ENCODE measurements at regions not wholly inside any gene's neighbourhood (a gene's known extent, or its start where the extent isn't known, plus 50 kb on each side); places are given as distances from the start of the nearest gene placed in this dataset.
A peak's percentile ranks its signal among the peaks of the same experiment; 100 is the strongest.
"Not testable (repeated sequence)": the region's sequence is repeated elsewhere in the genome, so short reads cannot be mapped to it uniquely, and the experiment has no call there.

DNA sequence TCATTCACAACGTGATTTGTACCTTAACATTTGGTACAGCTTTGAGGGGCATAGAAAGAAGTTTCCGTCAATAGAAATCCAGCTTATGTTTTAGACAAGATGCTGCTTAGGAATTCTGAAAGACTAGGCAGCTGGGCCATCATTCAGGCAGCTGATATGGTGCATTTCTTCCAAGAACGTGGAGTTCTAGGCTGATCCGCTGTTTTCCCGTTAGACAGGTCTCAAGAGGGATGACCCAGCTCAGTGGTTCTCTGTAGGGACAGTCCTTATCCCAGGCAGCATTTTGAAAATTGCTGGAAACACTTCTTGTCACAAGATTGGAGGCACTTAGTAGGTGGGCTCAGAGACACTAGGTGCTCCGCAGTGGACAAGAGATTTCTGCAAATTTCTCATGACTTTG lies 242.7 kb upstream of the FOXK1 start:
- DNase-seq (no peak), ATAC-seq (no peak)
- ChIA-PET CTCF (no interaction called here), POLR2A (no interaction called here)
- Mint-ChIP-seq H3K36me3 (ENCODE audit: low read depth) (no peaks in the 10 kb centered on the region), H3K9me3 (ENCODE audit: low read depth) (no peaks in the 10 kb centered on the region), H3K27ac (no peak overlapping the region), H3K4me1 (no peaks in the 10 kb centered on the region), H3K4me3 (no peak overlapping the region), H3K27me3 (peaks cover 13% of the 10 kb centered on the region)
- intact Hi-C loops (cut with DNase I, micrococcal nuclease) = no loop called here

DNA sequence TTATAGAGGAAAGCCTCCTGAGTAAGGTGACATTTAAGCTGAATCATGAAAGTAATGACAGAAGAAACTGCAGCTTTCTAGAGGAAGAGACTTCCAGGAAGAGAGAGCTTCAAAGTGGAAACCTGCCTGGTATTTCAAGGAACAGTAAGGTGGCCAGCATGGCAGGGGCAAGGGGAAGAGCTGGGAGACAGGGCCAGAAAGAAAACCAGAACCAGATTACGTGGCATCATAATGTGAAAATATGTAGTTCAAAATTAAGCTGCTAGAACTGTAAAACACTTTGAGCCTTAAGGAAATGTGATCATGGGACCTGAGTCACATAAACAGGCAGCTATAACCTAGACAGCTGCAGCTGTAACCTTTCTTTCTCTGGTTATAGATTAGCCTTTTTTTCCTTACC lies 238.0 kb upstream of the FOXK1 start:
- Mint-ChIP-seq H3K27ac (no peak overlapping the region), H3K36me3 (ENCODE audit: low read depth) (no peaks in the 10 kb centered on the region), H3K4me3 (no peak overlapping the region), H3K4me1 (no peaks in the 10 kb centered on the region), H3K9me3 (ENCODE audit: low read depth) (no peaks in the 10 kb centered on the region), H3K27me3 (peaks cover 6% of the 10 kb centered on the region)
- CTCF ChIA-PET = no interaction called here
- POLR2A ChIA-PET = no interaction called here
- ATAC-seq (no peak), DNase-seq (no peak)
- intact Hi-C loops (cut with DNase I, micrococcal nuclease) = no loop called here

DNA sequence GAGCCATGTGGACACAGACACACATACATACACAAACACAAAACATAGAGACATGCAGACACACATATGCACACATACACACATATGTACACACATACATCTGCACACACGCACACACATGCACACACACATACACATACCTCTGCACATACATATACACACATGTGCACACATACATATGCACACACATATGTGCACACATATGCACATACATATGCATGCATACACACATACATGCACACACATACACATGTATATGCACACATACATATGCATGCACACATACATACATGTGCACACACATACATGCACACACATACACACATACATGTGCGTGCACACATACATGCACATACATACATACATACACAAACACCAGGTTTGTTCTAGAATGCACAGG lies 236.3 kb upstream of the FOXK1 start:
- no peak overlapping the region for H3K27ac Mint-ChIP-seq
- no peaks in the 10 kb centered on the region for H3K9me3 Mint-ChIP-seq (ENCODE audit: low read depth)
- ATAC-seq (no peak), DNase-seq (no peak)
- H3K4me1 Mint-ChIP-seq = no peaks in the 10 kb centered on the region
- intact Hi-C loops (cut with DNase I, micrococcal nuclease) = no loop called here
- POLR2A ChIA-PET = no interaction called here
- CTCF ChIA-PET = interaction anchor here (1.1 kb wide), 1 partner anchor 133 kb away, joined by 3 read pairs; no protein-coding TSS in a partner anchor
- H3K27me3 Mint-ChIP-seq = peaks cover 6% of the 10 kb centered on the region
- H3K36me3 Mint-ChIP-seq (ENCODE audit: low read depth) = no peaks in the 10 kb centered on the region
- no peak overlapping the region for H3K4me3 Mint-ChIP-seq

DNA sequence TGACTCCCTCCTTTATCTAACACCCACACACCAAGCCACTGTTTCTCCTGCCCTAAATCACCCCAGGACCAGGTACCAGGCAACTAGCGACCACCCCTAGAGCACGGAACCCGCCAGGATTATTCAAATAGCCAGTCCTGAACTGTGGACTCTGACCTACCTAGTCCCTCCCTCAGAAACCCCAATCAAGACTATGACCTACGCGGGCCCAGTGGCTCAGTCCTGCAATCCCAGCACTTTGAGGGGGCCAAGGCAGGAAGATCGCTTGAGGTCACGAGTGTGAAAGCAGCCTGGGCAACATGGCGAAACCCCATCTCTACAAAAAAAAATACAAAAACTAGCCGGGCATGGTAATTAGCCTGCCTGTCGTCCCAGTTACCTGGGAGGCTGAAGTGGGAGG lies 232.8 kb upstream of the FOXK1 start:
- Mint-ChIP-seq H3K27me3 (peaks cover 3% of the 10 kb centered on the region), H3K4me3 (no peak overlapping the region), H3K9me3 (ENCODE audit: low read depth) (no peaks in the 10 kb centered on the region), H3K4me1 (no peaks in the 10 kb centered on the region), H3K27ac (no peak overlapping the region), H3K36me3 (ENCODE audit: low read depth) (no peaks in the 10 kb centered on the region)
- ChIA-PET POLR2A (no interaction called here), CTCF (no interaction called here)
- ATAC-seq = no peak
- DNase-seq = no peak
- intact Hi-C loops (cut with DNase I, micrococcal nuclease) = no loop called here

DNA sequence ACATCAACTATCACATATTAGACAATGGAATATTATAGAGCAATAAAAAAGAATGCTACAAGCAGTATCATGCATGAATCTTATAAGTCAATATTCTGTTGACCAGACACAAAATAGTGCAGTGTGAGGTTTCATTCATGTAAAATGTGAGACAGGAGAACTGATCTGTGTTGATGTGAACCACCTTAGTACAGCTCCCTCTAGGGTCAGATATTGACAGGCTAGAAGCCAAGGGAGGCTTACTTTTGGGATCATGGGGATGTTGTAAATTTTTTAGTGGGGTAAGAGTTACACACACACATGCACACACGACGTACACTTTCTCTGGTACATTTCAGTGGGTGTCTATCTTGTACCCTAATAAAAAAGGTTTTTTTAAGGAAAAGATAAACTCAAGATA lies 231.6 kb upstream of the FOXK1 start:
- intact Hi-C loops (cut with DNase I, micrococcal nuclease) = no loop called here
- no peaks in the 10 kb centered on the region for H3K9me3 Mint-ChIP-seq (ENCODE audit: low read depth)
- no peaks in the 10 kb centered on the region for H3K36me3 Mint-ChIP-seq (ENCODE audit: low read depth)
- ChIA-PET POLR2A (no interaction called here), CTCF (no interaction called here)
- H3K27me3 Mint-ChIP-seq = peaks cover 3% of the 10 kb centered on the region
- H3K27ac Mint-ChIP-seq = no peak overlapping the region
- no peak for ATAC-seq
- H3K4me1 Mint-ChIP-seq = no peaks in the 10 kb centered on the region
- H3K4me3 Mint-ChIP-seq = no peak overlapping the region
- DNase-seq = no peak

DNA sequence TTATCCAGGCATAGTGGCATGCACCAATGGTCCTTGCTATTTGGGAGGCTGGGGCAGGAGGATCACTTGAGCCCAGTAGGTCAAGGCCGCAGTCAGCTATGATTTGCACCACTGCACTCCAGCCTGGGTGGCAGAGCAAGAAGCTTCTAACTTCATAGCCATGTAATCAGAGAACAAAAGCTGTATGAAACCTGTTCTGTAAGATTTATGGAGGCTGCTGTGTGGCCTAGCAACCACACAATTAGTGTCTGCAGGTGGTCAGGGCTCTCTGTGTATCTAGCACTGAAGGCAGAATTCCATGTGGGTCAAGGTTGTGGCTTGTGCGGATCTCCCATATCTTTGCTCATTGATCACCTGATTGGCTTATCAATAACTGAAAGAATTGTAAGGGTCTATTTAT lies 221.5 kb upstream of the FOXK1 start:
- intact Hi-C loops (cut with DNase I, micrococcal nuclease) = no loop called here
- no peaks in the 10 kb centered on the region for H3K4me1 Mint-ChIP-seq
- no peak for DNase-seq
- no peak overlapping the region for H3K27ac Mint-ChIP-seq
- POLR2A ChIA-PET = no interaction called here
- H3K9me3 Mint-ChIP-seq (ENCODE audit: low read depth) = no peaks in the 10 kb centered on the region
- no peak for ATAC-seq
- H3K36me3 Mint-ChIP-seq (ENCODE audit: low read depth) = no peaks in the 10 kb centered on the region
- peaks cover 3% of the 10 kb centered on the region for H3K27me3 Mint-ChIP-seq
- no peak overlapping the region for H3K4me3 Mint-ChIP-seq
- CTCF ChIA-PET = no interaction called here

DNA sequence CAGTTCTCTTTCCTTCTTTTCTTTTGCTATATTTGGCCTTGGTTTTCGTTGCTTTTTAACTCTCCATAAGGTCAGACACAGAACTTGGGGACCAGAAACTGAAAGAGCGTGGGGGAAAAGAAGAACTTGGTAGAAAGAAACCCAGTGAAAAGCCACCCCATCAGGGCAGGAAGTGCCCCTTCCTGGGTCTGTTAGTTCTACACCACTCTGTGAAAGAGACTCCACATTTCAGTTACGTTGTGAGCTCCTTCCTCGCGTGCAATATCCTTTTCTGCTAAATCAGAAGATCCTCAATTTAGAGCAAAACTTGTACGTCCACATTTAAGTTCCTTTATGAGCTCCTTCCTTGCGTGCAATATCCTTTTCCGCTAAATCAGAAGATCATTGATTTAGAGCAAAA lies 220.6 kb upstream of the FOXK1 start:
- Mint-ChIP-seq H3K4me3 (no peak overlapping the region), H3K9me3 (ENCODE audit: low read depth) (no peaks in the 10 kb centered on the region), H3K27ac (no peak overlapping the region), H3K36me3 (ENCODE audit: low read depth) (no peaks in the 10 kb centered on the region), H3K27me3 (peaks cover 6% of the 10 kb centered on the region), H3K4me1 (no peaks in the 10 kb centered on the region)
- intact Hi-C loops (cut with DNase I, micrococcal nuclease) = no loop called here
- no peak for ATAC-seq
- CTCF ChIA-PET = interaction anchor here (0.6 kb wide), 1 partner anchor 625 kb away, joined by 3 read pairs; no protein-coding TSS in a partner anchor
- DNase-seq = no peak
- POLR2A ChIA-PET = no interaction called here

DNA sequence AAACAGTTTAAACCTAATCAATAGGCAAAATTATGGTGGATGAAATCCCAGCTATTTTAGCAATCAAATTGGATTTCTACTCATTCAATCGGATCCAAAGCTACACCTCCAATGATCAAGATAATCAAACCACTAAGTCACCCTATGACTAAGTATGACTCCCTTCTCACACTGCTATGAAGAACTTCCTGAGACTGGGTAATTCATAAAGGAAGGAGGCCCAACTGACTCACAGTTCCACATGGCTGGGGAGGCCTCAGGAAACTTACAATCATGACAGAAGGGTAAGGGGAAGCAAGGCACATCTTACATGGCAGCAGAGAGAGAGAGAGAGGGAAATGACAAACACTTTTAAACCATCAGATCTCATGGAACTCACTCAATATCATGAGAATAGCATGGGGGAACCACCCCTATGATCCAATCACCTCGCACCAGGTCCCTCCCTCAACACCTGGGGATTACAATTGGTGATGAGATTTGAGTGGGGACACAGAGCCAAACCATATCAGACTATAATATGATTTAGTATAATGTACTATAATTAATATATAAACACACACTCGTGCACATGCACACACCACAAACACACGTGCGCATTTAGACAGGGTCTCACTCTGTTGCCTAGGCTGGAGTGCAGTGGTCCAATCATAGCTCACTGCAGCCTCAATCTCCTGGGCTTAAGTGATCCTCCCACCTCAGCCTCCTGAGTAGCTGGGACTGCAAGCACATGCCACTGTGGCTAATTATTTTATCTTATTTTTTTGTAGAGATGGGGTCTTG lies 213.6 kb upstream of the FOXK1 start:
- ATAC-seq (peak; percentile 53), DNase-seq (no peak)
- ChIA-PET POLR2A (no interaction called here), CTCF (no interaction called here)
- intact Hi-C loops (cut with DNase I, micrococcal nuclease) = no loop called here
- Mint-ChIP-seq H3K9me3 (ENCODE audit: low read depth) (peaks cover 4% of the 10 kb centered on the region), H3K4me1 (no peaks in the 10 kb centered on the region), H3K36me3 (ENCODE audit: low read depth) (no peaks in the 10 kb centered on the region), H3K27me3 (peaks cover 18% of the 10 kb centered on the region), H3K4me3 (no peak overlapping the region), H3K27ac (no peak overlapping the region)

DNA sequence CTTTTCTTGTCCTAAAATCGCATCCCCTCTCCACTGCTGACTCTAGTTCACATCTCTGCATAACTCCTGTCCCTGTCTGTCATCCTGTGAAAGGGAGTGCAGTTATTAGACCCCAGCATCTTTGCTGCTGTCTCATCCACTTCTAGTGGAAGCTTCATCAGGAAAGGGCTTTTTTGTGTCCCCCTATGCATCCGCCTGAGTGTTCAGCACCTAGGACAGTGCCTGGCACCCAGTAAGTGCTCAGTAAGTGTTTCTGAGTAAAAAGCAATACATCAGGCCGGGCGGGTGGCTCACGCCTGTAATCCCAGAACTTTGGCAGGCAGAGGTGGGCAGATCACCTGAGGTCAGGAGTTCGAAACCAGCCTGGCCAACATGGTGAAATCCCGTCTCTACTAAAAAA lies 211.8 kb upstream of the FOXK1 start:
- no peak for ATAC-seq
- Mint-ChIP-seq H3K4me1 (no peaks in the 10 kb centered on the region), H3K9me3 (ENCODE audit: low read depth) (peaks cover 4% of the 10 kb centered on the region), H3K27me3 (peaks cover 17% of the 10 kb centered on the region), H3K4me3 (no peak overlapping the region), H3K36me3 (ENCODE audit: low read depth) (no peaks in the 10 kb centered on the region), H3K27ac (no peak overlapping the region)
- DNase-seq = no peak
- intact Hi-C loops (cut with DNase I, micrococcal nuclease) = no loop called here
- POLR2A ChIA-PET = no interaction called here
- CTCF ChIA-PET = no interaction called here

DNA sequence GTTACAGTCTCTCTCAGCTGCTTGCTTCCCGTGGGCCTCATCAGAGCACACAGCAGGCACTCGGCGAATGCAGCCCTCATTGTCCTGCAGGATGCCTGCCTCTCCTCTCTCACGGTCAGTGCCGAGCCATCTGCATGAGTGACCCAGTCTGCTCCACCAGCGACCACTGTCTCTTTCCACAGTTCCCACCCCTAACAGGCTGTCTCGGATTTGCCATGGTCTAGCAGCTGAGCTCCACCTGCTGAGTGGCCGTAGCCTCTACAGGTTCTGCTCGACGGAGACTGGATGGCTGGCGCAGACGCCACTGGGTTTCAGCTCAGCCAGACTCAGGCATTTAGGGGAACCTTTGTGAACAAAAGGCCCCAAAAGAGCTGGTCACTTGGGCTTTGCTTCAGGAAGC lies 209.4 kb upstream of the FOXK1 start:
- Mint-ChIP-seq H3K4me3 (no peak overlapping the region), H3K27me3 (peaks cover 13% of the 10 kb centered on the region), H3K36me3 (ENCODE audit: low read depth) (no peaks in the 10 kb centered on the region), H3K9me3 (ENCODE audit: low read depth) (peaks cover 4% of the 10 kb centered on the region), H3K4me1 (no peaks in the 10 kb centered on the region), H3K27ac (no peak overlapping the region)
- CTCF ChIA-PET = no interaction called here
- intact Hi-C loops (cut with DNase I, micrococcal nuclease) = no loop called here
- POLR2A ChIA-PET = no interaction called here
- DNase-seq (no peak), ATAC-seq (no peak)

DNA sequence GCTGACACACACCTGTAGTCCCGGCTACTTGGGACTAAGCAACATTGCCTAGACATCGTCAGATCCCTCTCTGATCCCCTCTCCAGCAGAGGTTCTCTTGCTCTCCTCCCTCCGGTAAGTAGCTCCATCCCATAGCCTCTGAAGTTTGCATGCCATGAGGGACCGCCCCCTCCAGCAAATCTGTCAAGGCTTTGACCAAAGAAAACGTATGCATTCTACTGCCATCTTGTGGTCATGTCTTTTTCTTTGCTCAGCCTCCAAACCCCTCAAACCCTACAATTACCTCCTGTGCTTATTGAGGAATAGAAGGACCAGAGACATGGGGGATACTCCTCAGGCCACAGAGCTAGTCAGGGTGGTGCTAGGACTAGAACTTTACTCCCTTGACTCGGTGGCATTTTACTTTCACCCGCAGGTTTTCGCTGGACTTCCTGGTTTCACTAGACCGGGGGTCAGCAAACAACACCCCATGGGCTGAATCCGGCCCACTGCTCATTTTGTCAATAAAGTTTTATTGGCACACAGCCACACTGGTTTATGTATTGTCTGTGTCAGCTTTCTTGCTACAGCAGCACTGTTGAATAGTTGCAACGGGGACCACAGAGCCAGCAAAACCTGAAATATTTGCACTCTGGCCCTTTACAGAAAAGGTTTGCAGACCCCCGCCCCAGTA lies 202.6 kb upstream of the FOXK1 start:
- Mint-ChIP-seq H3K27ac (no peak overlapping the region), H3K36me3 (ENCODE audit: low read depth) (no peaks in the 10 kb centered on the region), H3K4me1 (no peaks in the 10 kb centered on the region), H3K9me3 (ENCODE audit: low read depth) (peaks cover 14% of the 10 kb centered on the region), H3K27me3 (peaks cover 9% of the 10 kb centered on the region), H3K4me3 (no peak overlapping the region)
- ATAC-seq (peak; percentile 60), DNase-seq (peak; percentile 47)
- intact Hi-C loops (cut with DNase I, micrococcal nuclease) = no loop called here
- ChIA-PET POLR2A (no interaction called here), CTCF (interaction anchor here (0.7 kb wide), 1 partner anchor 415 kb away, joined by 3 read pairs; no protein-coding TSS in a partner anchor)

DNA sequence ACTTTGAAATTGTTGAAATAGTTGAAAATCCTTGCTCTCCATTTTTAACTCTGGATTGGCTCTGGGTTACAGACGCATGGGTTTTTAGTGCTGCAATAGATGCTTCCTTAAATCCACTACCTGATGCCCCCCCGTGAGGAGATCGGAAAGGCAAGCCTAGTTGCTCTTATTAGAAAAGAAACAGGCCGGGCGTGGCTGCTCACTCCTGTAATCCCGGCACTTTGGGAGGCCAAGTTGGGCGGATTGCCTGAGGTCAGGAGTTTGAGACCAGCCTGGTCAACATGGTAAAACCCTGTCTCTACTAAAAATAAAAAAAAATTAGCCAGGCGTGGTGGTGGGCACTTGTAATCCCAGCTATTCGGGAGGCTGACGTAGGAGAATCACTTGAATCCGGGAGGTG lies 202.0 kb upstream of the FOXK1 start:
- POLR2A ChIA-PET = not testable (repeated sequence)

More for the DNA sequence above, 202.0 kb upstream of the FOXK1 start:
- H3K4me1 Mint-ChIP-seq; ATAC-seq; H3K36me3 Mint-ChIP-seq (ENCODE audit: low read depth); intact Hi-C loops (cut with DNase I, micrococcal nuclease); H3K27me3 Mint-ChIP-seq; H3K4me3 Mint-ChIP-seq; DNase-seq; H3K27ac Mint-ChIP-seq: not testable (repeated sequence)
- peaks cover 14% of the 10 kb centered on the region for H3K9me3 Mint-ChIP-seq (ENCODE audit: low read depth)
- CTCF ChIA-PET = interaction anchor here (0.7 kb wide), 1 partner anchor 416 kb away, joined by 3 read pairs; no protein-coding TSS in a partner anchor
